HCT116 (cell line): ENCODE measurements at regions not wholly inside any gene's neighbourhood (a gene's known extent, or its start where the extent isn't known, plus 50 kb on each side); places are given as distances from the start of the nearest gene placed in this dataset.

Experiments used
- ATAC-seq: fragments of 200-7000 bp; cut with Tn5 transposase; 2 replicates; pipeline ENCODE4 v1.9.1; 2020; ENCODE audit warnings: mild to moderate bottlenecking, moderate library complexity
- BruUV-seq: library from RNA; stranded (reverse); fragments of 400-500 nt; replicated peaks from 2 replicates; lab custom pipeline; 2021; lab: Mats Ljungman, UMichigan
- CTCF ChIA-PET: fragments of 300-600 bp; sonication (Branson Sonifier 250); formaldehyde crosslinking; loops from one replicate; lab custom pipeline; 2021; ENCODE audit warnings: antibody characterized with exemption; lab: Charles Lee
- POLR2A ChIA-PET: fragments of 300-600, 350-600 bp; sonication (Branson Sonifier 250); formaldehyde crosslinking; loops from one replicate; lab custom pipeline; 2021; ENCODE audit warnings: antibody characterized with exemption; lab: Charles Lee
- RAD21 ChIA-PET, 2 experiments: fragments of 300-600 bp; sonication (Branson Sonifier 250); formaldehyde crosslinking; loops; one replicate each; lab custom pipeline; 2023; ENCODE audit warnings: low total read pairs in 2 of 2; ENCODE audit not compliant: uncharacterized antibody in 2 of 2, unreplicated experiment in 2 of 2, low non-redundant PET in 1 of 2; lab: Charles Lee
- DNase-seq: peaks from one replicate; pipeline ENCODE4 v3.0.0-alpha.2; 2010; ENCODE audit warnings: low read depth, low spot score
- H2AFZ ChIP-seq: fragments of 200-600 bp; shearing (Covaris generic), sonication (generic); 2 replicates; pipeline ENCODE4 v1.6.1; 2017; ENCODE audit warnings: low read depth, mixed run types, mixed read lengths, antibody characterized with exemption, low read length; ENCODE audit not compliant: poor library complexity, severe bottlenecking
- H3K27ac ChIP-seq: 2 replicates; pipeline ENCODE4 v1.5.1; 2012; ENCODE audit warnings: low read depth, low read length
- H3K27me3 ChIP-seq: fragments of 200-600 bp; sonication (generic); 2 replicates; pipeline ENCODE4 v1.6.1; 2016; ENCODE audit warnings: mixed run types, low read length, mixed read lengths; ENCODE audit not compliant: insufficient read depth
- H3K36me3 ChIP-seq, 2 experiments: fragments of 200-500 bp in 1 of 2; fragments of 200-600 bp in 1 of 2; sonication (Bioruptor generic) in 1 of 2; sonication (generic) in 1 of 2; 2 replicates each; pipeline versions ENCODE4 v1.5.1 to v1.6.1; 2014 to 2016; ENCODE audit warnings: low read length in 2 of 2, inconsistent platforms in 1 of 2, mixed read lengths in 1 of 2, mixed run types in 1 of 2; ENCODE audit not compliant: insufficient read depth in 2 of 2, control insufficient read depth in 1 of 2
- H3K4me1 ChIP-seq, 2 experiments: fragments of 200-600 bp in 1 of 2; sonication (generic) in 1 of 2; 2 replicates each; pipeline versions ENCODE4 v1.5.1 to v1.6.1; 2012 to 2017; ENCODE audit warnings: low read length in 2 of 2, inconsistent platforms in 1 of 2, mild to moderate bottlenecking in 1 of 2, mixed read lengths in 1 of 2, mixed run types in 1 of 2, moderate library complexity in 1 of 2; ENCODE audit not compliant: insufficient read depth in 2 of 2, control insufficient read depth in 1 of 2
- H3K4me2 ChIP-seq: fragments of 200-600 bp; sonication (generic); 2 replicates; pipeline ENCODE4 v1.6.1; 2017; ENCODE audit warnings: mixed run types, low read length, mixed read lengths
- H3K4me3 ChIP-seq, 2 experiments: fragments of 200-600 bp in 1 of 2; sonication (generic) in 1 of 2; replicated peaks in 1 of 2; 2 replicates each; pipeline ENCODE4 v1.5.1; 2011 to 2016; ENCODE audit warnings: low read length in 2 of 2, control low read depth in 1 of 2, low read depth in 1 of 2, mild to moderate bottlenecking in 1 of 2, mixed read lengths in 1 of 2, mixed run types in 1 of 2
- H3K79me2 ChIP-seq: fragments of 200-600 bp; sonication (generic); 2 replicates; pipeline ENCODE4 v1.6.1; 2017; ENCODE audit warnings: mild to moderate bottlenecking, mixed run types, low read length, moderate library complexity, mixed read lengths; ENCODE audit not compliant: insufficient read depth
- H3K9ac ChIP-seq: fragments of 200-600 bp; sonication (generic); 2 replicates; pipeline ENCODE4 v1.6.1; 2016; ENCODE audit warnings: low read length, mixed read lengths
- H3K9me2 ChIP-seq: fragments of 200-600 bp; sonication (generic), shearing (Covaris generic); 2 replicates; pipeline ENCODE4 v1.6.1; 2017; ENCODE audit warnings: mixed run types, mild to moderate bottlenecking, moderate library complexity; ENCODE audit not compliant: insufficient read depth
- H3K9me3 ChIP-seq, 2 experiments: fragments of 200-500 bp in 1 of 2; fragments of 200-600 bp in 1 of 2; sonication (Bioruptor generic) in 1 of 2; sonication (generic) in 1 of 2; 2 replicates each; pipeline ENCODE4 v1.6.1; 2014 to 2017; ENCODE audit warnings: low read length in 2 of 2, mixed read lengths in 2 of 2, inconsistent platforms in 1 of 2, low read depth in 1 of 2, mild to moderate bottlenecking in 1 of 2, mixed run types in 1 of 2, moderate library complexity in 1 of 2; ENCODE audit not compliant: control insufficient read depth in 1 of 2, insufficient read depth in 1 of 2
- H4K20me1 ChIP-seq: fragments of 200-600 bp; sonication (generic), shearing (Covaris generic); 2 replicates; pipeline ENCODE4 v1.6.1; 2017; ENCODE audit warnings: mixed run types, mild to moderate bottlenecking, moderate library complexity; ENCODE audit not compliant: insufficient read depth
- CBX3 ChIP-seq: IDR thresholded peaks from 2 replicates; pipeline ENCODE4 v1.6.1; 2012; ENCODE audit warnings: low read depth
- ELF1 ChIP-seq: IDR thresholded peaks from 2 replicates; pipeline ENCODE4 v1.6.1; 2012; ENCODE audit warnings: low read depth, borderline replicate concordance
- EZH2 ChIP-seq: fragments of 200-600 bp; sonication (generic); IDR thresholded peaks from 2 replicates; pipeline ENCODE4 v1.6.1; 2017; ENCODE audit warnings: antibody characterized with exemption, mixed run types
- EZH2phosphoT487 ChIP-seq: fragments of 200-600 bp; IDR thresholded peaks from 2 replicates; pipeline ENCODE4 v1.6.1; 2018; ENCODE audit warnings: antibody characterized with exemption, borderline replicate concordance
- POLR2AphosphoS5 ChIP-seq: IDR thresholded peaks from 2 replicates; pipeline ENCODE4 v1.6.1; 2011; ENCODE audit warnings: mild to moderate bottlenecking, low read depth, low read length, moderate library complexity
- SIN3A ChIP-seq: IDR thresholded peaks from 2 replicates; pipeline ENCODE4 v1.6.1; 2012; ENCODE audit warnings: low read depth
- SRF ChIP-seq: IDR thresholded peaks from 2 replicates; pipeline ENCODE4 v1.6.1; 2012; ENCODE audit warnings: low read depth
- TCF7L2 ChIP-seq: IDR thresholded peaks from 2 replicates; pipeline ENCODE4 v1.7.0; 2011; ENCODE audit warnings: borderline replicate concordance, inconsistent platforms; ENCODE audit not compliant: insufficient read depth, insufficient read length; ENCODE audit errors: extremely low read depth
- YY1 ChIP-seq: IDR thresholded peaks from 2 replicates; pipeline ENCODE4 v1.6.1; 2011; ENCODE audit warnings: low read length, low read depth, moderate library complexity, mild to moderate bottlenecking; ENCODE audit not compliant: insufficient replicate concordance; ENCODE audit errors: extremely low read depth
- ZFX ChIP-seq: fragments of 450-650 bp; IDR thresholded peaks from 2 replicates; pipeline ENCODE4 v1.6.1; 2017
- ZNF274 ChIP-seq: fragments of 200-500 bp; sonication (Bioruptor generic); IDR thresholded peaks from 2 replicates; pipeline ENCODE4 v1.6.1; 2014; ENCODE audit warnings: mild to moderate bottlenecking, low read depth, low read length, inconsistent platforms
- intact Hi-C: fragments of 100-400 bp; cut with micrococcal nuclease; formaldehyde crosslinking; loops from 2 replicates; pipeline ENCODE4 v1.10.0; 2022
- TF ChIP-seq, protein P1 (sequence below): IDR thresholded peaks from 2 replicates; pipeline ENCODE4 v1.6.1; 2012
- TF ChIP-seq, protein P2 (sequence below): IDR thresholded peaks from 2 replicates; pipeline ENCODE4 v1.6.1; 2012
- TF ChIP-seq, protein P3 (sequence below): IDR thresholded peaks from 2 replicates; pipeline ENCODE4 v1.6.1; 2012; ENCODE audit warnings: low read depth

- H3K27me3 ChIP-seq: peaks cover 9% of the 10 kb centered on the region; the same call in 1 of the 2 replicates
- TF ChIP-seq, protein P1, sequence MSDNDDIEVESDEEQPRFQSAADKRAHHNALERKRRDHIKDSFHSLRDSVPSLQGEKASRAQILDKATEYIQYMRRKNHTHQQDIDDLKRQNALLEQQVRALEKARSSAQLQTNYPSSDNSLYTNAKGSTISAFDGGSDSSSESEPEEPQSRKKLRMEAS: no peak
- H2AFZ ChIP-seq: no peak overlapping the region
- POLR2A ChIA-PET: no interaction called here
- CTCF ChIA-PET: no interaction called here
- RAD21 ChIA-PET: no interaction called here
- H3K9ac ChIP-seq: no peak overlapping the region
- ATAC-seq (no peak), DNase-seq (no peak)
- no peak overlapping the region for H3K27ac ChIP-seq
- no TSS peak for BruUV-seq
- no peaks in the 10 kb centered on the region for H4K20me1 ChIP-seq
- no peaks in the 10 kb centered on the region for H3K4me1 ChIP-seq
- H3K9me2 ChIP-seq: no peaks in the 10 kb centered on the region
- no peak overlapping the region for H3K4me3 ChIP-seq
- no peaks in the 10 kb centered on the region; a peak in 1 of 4 replicates for H3K9me3 ChIP-seq
- H3K36me3 ChIP-seq: no peaks in the 10 kb centered on the region
- H3K4me2 ChIP-seq: no peak overlapping the region
- intact Hi-C loops: no loop called here
- H3K79me2 ChIP-seq: no peaks in the 10 kb centered on the region
Measured at GRCh38 chr16:55089600-55089999, 158.9 kb downstream of the IRX5 start.

- H3K36me3 ChIP-seq: no peaks in the 10 kb centered on the region
- ChIA-PET CTCF (no interaction called here), RAD21 (no interaction called here), POLR2A (no interaction called here)
- BruUV-seq: no TSS peak
- no peak overlapping the region for H2AFZ ChIP-seq
- ATAC-seq: no peak
- intact Hi-C loops: no loop called here
- no peak for TF ChIP-seq YY1
- TF ChIP-seq ELF1: no peak
- TF ChIP-seq EZH2phosphoT487: no peak
- TF ChIP-seq EZH2: no peak
- TF ChIP-seq TCF7L2: no peak
- TF ChIP-seq CBX3: no peak
- TF ChIP-seq, protein P2, sequence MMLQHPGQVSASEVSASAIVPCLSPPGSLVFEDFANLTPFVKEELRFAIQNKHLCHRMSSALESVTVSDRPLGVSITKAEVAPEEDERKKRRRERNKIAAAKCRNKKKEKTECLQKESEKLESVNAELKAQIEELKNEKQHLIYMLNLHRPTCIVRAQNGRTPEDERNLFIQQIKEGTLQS: no peak
- TF ChIP-seq, protein P3, sequence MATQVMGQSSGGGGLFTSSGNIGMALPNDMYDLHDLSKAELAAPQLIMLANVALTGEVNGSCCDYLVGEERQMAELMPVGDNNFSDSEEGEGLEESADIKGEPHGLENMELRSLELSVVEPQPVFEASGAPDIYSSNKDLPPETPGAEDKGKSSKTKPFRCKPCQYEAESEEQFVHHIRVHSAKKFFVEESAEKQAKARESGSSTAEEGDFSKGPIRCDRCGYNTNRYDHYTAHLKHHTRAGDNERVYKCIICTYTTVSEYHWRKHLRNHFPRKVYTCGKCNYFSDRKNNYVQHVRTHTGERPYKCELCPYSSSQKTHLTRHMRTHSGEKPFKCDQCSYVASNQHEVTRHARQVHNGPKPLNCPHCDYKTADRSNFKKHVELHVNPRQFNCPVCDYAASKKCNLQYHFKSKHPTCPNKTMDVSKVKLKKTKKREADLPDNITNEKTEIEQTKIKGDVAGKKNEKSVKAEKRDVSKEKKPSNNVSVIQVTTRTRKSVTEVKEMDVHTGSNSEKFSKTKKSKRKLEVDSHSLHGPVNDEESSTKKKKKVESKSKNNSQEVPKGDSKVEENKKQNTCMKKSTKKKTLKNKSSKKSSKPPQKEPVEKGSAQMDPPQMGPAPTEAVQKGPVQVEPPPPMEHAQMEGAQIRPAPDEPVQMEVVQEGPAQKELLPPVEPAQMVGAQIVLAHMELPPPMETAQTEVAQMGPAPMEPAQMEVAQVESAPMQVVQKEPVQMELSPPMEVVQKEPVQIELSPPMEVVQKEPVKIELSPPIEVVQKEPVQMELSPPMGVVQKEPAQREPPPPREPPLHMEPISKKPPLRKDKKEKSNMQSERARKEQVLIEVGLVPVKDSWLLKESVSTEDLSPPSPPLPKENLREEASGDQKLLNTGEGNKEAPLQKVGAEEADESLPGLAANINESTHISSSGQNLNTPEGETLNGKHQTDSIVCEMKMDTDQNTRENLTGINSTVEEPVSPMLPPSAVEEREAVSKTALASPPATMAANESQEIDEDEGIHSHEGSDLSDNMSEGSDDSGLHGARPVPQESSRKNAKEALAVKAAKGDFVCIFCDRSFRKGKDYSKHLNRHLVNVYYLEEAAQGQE: no peak
- TF ChIP-seq SRF: no peak
- TF ChIP-seq POLR2AphosphoS5: no peak
- TF ChIP-seq SIN3A: no peak
- no peak for TF ChIP-seq ZFX
- TF ChIP-seq, protein P1: no peak
- TF ChIP-seq ZNF274: no peak
- DNase-seq: no peak
- H3K4me1 ChIP-seq: no peaks in the 10 kb centered on the region
- H3K27me3 ChIP-seq: peaks cover 14% of the 10 kb centered on the region; the same call in 1 of the 2 replicates
- no peak overlapping the region for H3K9ac ChIP-seq
- H4K20me1 ChIP-seq: no peaks in the 10 kb centered on the region
- no peaks in the 10 kb centered on the region for H3K9me2 ChIP-seq
- H3K9me3 ChIP-seq: no peaks in the 10 kb centered on the region; a peak in 1 of 4 replicates
- H3K27ac ChIP-seq: no peak overlapping the region
- H3K79me2 ChIP-seq: no peaks in the 10 kb centered on the region
- H3K4me3 ChIP-seq: no peak overlapping the region
- no peak overlapping the region for H3K4me2 ChIP-seq
Measured at GRCh38 chr16:55091213-55091870, 160.7 kb downstream of the IRX5 start.
